Neural crest cell (in vitro differentiated cells): ENCODE measurements at regions not wholly inside any gene's neighbourhood (a gene's known extent, or its start where the extent isn't known, plus 50 kb on each side); places are given as distances from the start of the nearest gene placed in this dataset.

Source experiments
- DNase-seq: peaks from one replicate; pipeline ENCODE4 v3.0.0; 2021; ENCODE audit warnings: low read depth, mixed read lengths, low spot score
- H3K27ac Mint-ChIP-seq: one replicate; pipeline ENCODE4 v1.8.0; 2021; ENCODE audit warnings: mild to moderate bottlenecking, mixed read lengths; ENCODE audit not compliant: unreplicated experiment
- H3K27me3 Mint-ChIP-seq: 2 replicates; pipeline ENCODE4 v1.8.0; 2021; ENCODE audit warnings: low read depth, mild to moderate bottlenecking, mixed read lengths
- H3K36me3 Mint-ChIP-seq: 2 replicates; pipeline ENCODE4 v1.8.0; 2021; ENCODE audit warnings: low read depth, mild to moderate bottlenecking, mixed read lengths
- H3K4me1 Mint-ChIP-seq: 2 replicates; pipeline ENCODE4 v1.8.0; 2021; ENCODE audit warnings: mixed read lengths
- H3K4me3 Mint-ChIP-seq: one replicate; pipeline ENCODE4 v1.8.0; 2021; ENCODE audit warnings: mild to moderate bottlenecking, mixed read lengths
- H3K9me3 Mint-ChIP-seq: 2 replicates; pipeline ENCODE4 v1.8.0; 2021; ENCODE audit warnings: mixed read lengths
- CTCF ChIP-seq: fragments of 200-600 bp; sonication (generic); conservative IDR thresholded peaks from 2 replicates; pipeline ENCODE4 v1.5.0; 2021; ENCODE audit warnings: antibody characterized with exemption, mild to moderate bottlenecking

GRCh38 chr2:11903085-11903606 is 156.7 kb downstream of the LPIN1 start:
- Mint-ChIP-seq H3K4me1 (no peaks in the 10 kb centered on the region), H3K27me3 (no peaks in the 10 kb centered on the region), H3K4me3 (no peak overlapping the region), H3K27ac (no peak overlapping the region), H3K36me3 (no peaks in the 10 kb centered on the region), H3K9me3 (peaks cover 2% of the 10 kb centered on the region)
- no peak for TF ChIP-seq CTCF
- no peak for DNase-seq

GRCh38 chr2:11904029-11904428 is 157.6 kb downstream of the LPIN1 start:
- Mint-ChIP-seq H3K4me1 (no peaks in the 10 kb centered on the region), H3K27me3 (no peaks in the 10 kb centered on the region), H3K4me3 (no peak overlapping the region), H3K36me3 (no peaks in the 10 kb centered on the region), H3K9me3 (peaks cover 2% of the 10 kb centered on the region), H3K27ac (no peak overlapping the region)
- no peak for DNase-seq
- TF ChIP-seq CTCF: no peak

GRCh38 chr2:11904941-11905340 is 158.5 kb downstream of the LPIN1 start:
- Mint-ChIP-seq H3K9me3 (peaks cover 2% of the 10 kb centered on the region), H3K27ac (no peak overlapping the region), H3K4me1 (no peaks in the 10 kb centered on the region), H3K4me3 (no peak overlapping the region), H3K36me3 (no peaks in the 10 kb centered on the region), H3K27me3 (no peaks in the 10 kb centered on the region)
- no peak for DNase-seq
- TF ChIP-seq CTCF: no peak

GRCh38 chr2:11907190-11907589 is 160.8 kb downstream of the LPIN1 start:
- Mint-ChIP-seq H3K36me3 (no peaks in the 10 kb centered on the region), H3K4me1 (no peaks in the 10 kb centered on the region), H3K27ac (no peak overlapping the region), H3K27me3 (no peaks in the 10 kb centered on the region), H3K4me3 (no peak overlapping the region), H3K9me3 (peaks cover 7% of the 10 kb centered on the region)
- DNase-seq: no peak
- TF ChIP-seq CTCF: no peak

- DNase-seq: no peak
- Mint-ChIP-seq H3K4me3 (no peak overlapping the region), H3K27me3 (no peaks in the 10 kb centered on the region), H3K36me3 (peaks cover 3% of the 10 kb centered on the region), H3K27ac (no peak overlapping the region), H3K9me3 (peaks cover 11% of the 10 kb centered on the region), H3K4me1 (no peaks in the 10 kb centered on the region)
- TF ChIP-seq CTCF: no peak
Observed at GRCh38 chr2:11910971-11911370, 164.5 kb downstream of the LPIN1 start.

- Mint-ChIP-seq H3K36me3 (peaks cover 3% of the 10 kb centered on the region), H3K27ac (no peak overlapping the region), H3K4me1 (no peaks in the 10 kb centered on the region), H3K27me3 (no peaks in the 10 kb centered on the region), H3K9me3 (peaks cover 11% of the 10 kb centered on the region), H3K4me3 (no peak overlapping the region)
- TF ChIP-seq CTCF: no peak
- no peak for DNase-seq
Observed at GRCh38 chr2:11912980-11913379, 166.5 kb downstream of the LPIN1 start.
